ENCODE measurements at regions not wholly inside any gene's neighbourhood (a gene's known extent, or its start where the extent isn't known, plus 50 kb on each side); places are given as distances from the start of the nearest gene placed in this dataset.

- ATAC-seq, result no peak
- Histone ChIP-seq H3K4me1 (ENCODE audit: insufficient read depth) (peaks cover 5% of the 10 kb centered on the region; the same call in 1 of the 2 replicates), H3K79me2 (replicated peaks; ENCODE audit: insufficient read depth) (no peaks in the 10 kb centered on the region), H3K4me3 (no peak overlapping the region), H3K9me2 (ENCODE audit: insufficient read depth) (no peaks in the 10 kb centered on the region), H4K20me1 (replicated peaks; ENCODE audit: insufficient read depth) (no peaks in the 10 kb centered on the region), H3K4me2 (no peak overlapping the region), H2AFZ (no peak overlapping the region), H3K36me3 (ENCODE audit: insufficient read depth) (no peaks in the 10 kb centered on the region), H3F3A (replicated peaks; ENCODE audit: low read depth) (no peaks in the 10 kb centered on the region), H3K27me3 (ENCODE audit: insufficient read depth) (no peaks in the 10 kb centered on the region), H3K27ac (ENCODE audit: low read depth) (no peak overlapping the region)
- TF ChIP-seq NANOG (IDR thresholded peaks at IDR 0.05; ENCODE audit: borderline replicate concordance) (no peak), ZNF331 (CRISPR knock-in tag; IDR thresholded peaks at IDR 0.05; ENCODE audit: low read depth) (no peak), POLR2AphosphoS5 (IDR thresholded peaks at IDR 0.05; ENCODE audit: low read depth) (no peak), ZNF114 (CRISPR knock-in tag; IDR thresholded peaks at IDR 0.05) (no peak), REST (IDR thresholded peaks at IDR 0.05; ENCODE audit: unreplicated experiment) (no peak), EZH2 (IDR thresholded peaks at IDR 0.05; ENCODE audit: low read depth, unreplicated experiment) (no peak), EZH2phosphoT487 (IDR thresholded peaks at IDR 0.05; ENCODE audit: unreplicated experiment) (no peak), JUNB (IDR thresholded peaks at IDR 0.05; ENCODE audit: unreplicated experiment) (no peak), STAT1 (IDR thresholded peaks at IDR 0.05; ENCODE audit: unreplicated experiment) (no peak), CREB1 (CRISPR knock-in tag; IDR thresholded peaks at IDR 0.05; ENCODE audit: low read depth) (no peak), ZNF462 (CRISPR knock-in tag; IDR thresholded peaks at IDR 0.05) (no peak)
- TF ChIP-seq, protein P1, sequence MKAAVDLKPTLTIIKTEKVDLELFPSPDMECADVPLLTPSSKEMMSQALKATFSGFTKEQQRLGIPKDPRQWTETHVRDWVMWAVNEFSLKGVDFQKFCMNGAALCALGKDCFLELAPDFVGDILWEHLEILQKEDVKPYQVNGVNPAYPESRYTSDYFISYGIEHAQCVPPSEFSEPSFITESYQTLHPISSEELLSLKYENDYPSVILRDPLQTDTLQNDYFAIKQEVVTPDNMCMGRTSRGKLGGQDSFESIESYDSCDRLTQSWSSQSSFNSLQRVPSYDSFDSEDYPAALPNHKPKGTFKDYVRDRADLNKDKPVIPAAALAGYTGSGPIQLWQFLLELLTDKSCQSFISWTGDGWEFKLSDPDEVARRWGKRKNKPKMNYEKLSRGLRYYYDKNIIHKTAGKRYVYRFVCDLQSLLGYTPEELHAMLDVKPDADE (IDR thresholded peaks at IDR 0.05), result no peak
- TF ChIP-seq, protein P2, sequence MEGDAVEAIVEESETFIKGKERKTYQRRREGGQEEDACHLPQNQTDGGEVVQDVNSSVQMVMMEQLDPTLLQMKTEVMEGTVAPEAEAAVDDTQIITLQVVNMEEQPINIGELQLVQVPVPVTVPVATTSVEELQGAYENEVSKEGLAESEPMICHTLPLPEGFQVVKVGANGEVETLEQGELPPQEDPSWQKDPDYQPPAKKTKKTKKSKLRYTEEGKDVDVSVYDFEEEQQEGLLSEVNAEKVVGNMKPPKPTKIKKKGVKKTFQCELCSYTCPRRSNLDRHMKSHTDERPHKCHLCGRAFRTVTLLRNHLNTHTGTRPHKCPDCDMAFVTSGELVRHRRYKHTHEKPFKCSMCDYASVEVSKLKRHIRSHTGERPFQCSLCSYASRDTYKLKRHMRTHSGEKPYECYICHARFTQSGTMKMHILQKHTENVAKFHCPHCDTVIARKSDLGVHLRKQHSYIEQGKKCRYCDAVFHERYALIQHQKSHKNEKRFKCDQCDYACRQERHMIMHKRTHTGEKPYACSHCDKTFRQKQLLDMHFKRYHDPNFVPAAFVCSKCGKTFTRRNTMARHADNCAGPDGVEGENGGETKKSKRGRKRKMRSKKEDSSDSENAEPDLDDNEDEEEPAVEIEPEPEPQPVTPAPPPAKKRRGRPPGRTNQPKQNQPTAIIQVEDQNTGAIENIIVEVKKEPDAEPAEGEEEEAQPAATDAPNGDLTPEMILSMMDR (conservative IDR thresholded peaks at IDR 0.05; ENCODE audit: low read depth in 2 of 2), result no peak
- no peak overlapping the region for H3K4me3 Mint-ChIP-seq
- no peaks in the 10 kb centered on the region for H3K36me3 Mint-ChIP-seq (ENCODE audit: low read depth)
- H3K27ac Mint-ChIP-seq, result no peak overlapping the region
- H3K4me1 Mint-ChIP-seq, result peaks cover 7% of the 10 kb centered on the region; the same call in 2 of the 3 replicates
- no peaks in the 10 kb centered on the region for H3K27me3 Mint-ChIP-seq (ENCODE audit: insufficient read depth, low read depth, poor library complexity)
- H3K9me3 Mint-ChIP-seq, result no peaks in the 10 kb centered on the region
- DNase-seq (ENCODE audit: low spot score), result no peak
Observed at GRCh38 chr14:85037411-85037810, 492.5 kb upstream of the FLRT2 start.

Measured in GM23338 (cell line).